ENCODE measurements at regions not wholly inside any gene's neighbourhood (a gene's known extent, or its start where the extent isn't known, plus 50 kb on each side); places are given as distances from the start of the nearest gene placed in this dataset.
"Not testable (repeated sequence)": the region's sequence is repeated elsewhere in the genome, so short reads cannot be mapped to it uniquely, and the experiment has no call there.

- not testable (repeated sequence) for H3K4me1 Mint-ChIP-seq, H3K9me3 Mint-ChIP-seq, H3K36me3 Mint-ChIP-seq
Observed at GRCh38 chr1:146600720-146601307, 337.3 kb upstream of the NBPF12 start.

GRCh38 chr1:146599906-146600305, 338.2 kb upstream of the NBPF12 start:
- not testable (repeated sequence) for H3K36me3 Mint-ChIP-seq, H3K27ac Mint-ChIP-seq

More at GRCh38 chr1:146600720-146601307, 337.3 kb upstream of the NBPF12 start:
- not testable (repeated sequence) for H3K27me3 Mint-ChIP-seq, H3K4me3 Mint-ChIP-seq, H3K27ac Mint-ChIP-seq

GRCh38 chr1:146581229-146581628, 352.4 kb upstream of the NOTCH2NLA start:
- H3K9me3 Mint-ChIP-seq, H3K27me3 Mint-ChIP-seq, H3K4me3 Mint-ChIP-seq, H3K4me1 Mint-ChIP-seq, H3K36me3 Mint-ChIP-seq, H3K27ac Mint-ChIP-seq: not testable (repeated sequence)

More at GRCh38 chr1:146599906-146600305, 338.2 kb upstream of the NBPF12 start:
- not testable (repeated sequence) for H3K4me1 Mint-ChIP-seq, H3K27me3 Mint-ChIP-seq, H3K4me3 Mint-ChIP-seq, H3K9me3 Mint-ChIP-seq

- H3K27me3 Mint-ChIP-seq, H3K9me3 Mint-ChIP-seq, H3K27ac Mint-ChIP-seq, H3K4me1 Mint-ChIP-seq, H3K4me3 Mint-ChIP-seq, H3K36me3 Mint-ChIP-seq: not testable (repeated sequence)
Observed at GRCh38 chr1:146567541-146567940, 338.7 kb upstream of the NOTCH2NLA start.

DNA sequence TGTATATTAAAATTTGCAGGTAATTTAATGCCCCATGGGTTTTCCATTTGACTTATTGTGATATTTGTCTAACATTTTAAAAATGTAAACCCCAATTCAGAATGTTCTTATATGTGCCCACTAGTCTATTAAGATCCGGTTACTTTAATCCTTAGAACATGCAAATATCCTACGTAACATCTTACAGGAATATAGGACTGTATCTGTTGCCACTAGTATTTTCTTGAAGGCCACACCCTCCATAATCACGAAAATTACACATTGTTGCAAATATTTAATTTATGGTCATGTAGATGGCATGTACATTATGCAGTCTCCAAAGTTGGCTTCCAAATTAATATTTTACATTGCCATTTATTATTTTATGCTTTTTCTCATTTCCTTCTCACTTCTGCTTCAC, 329.2 kb upstream of the NOTCH2NLA start:
- H3K27ac Mint-ChIP-seq, H3K36me3 Mint-ChIP-seq, H3K27me3 Mint-ChIP-seq, H3K4me3 Mint-ChIP-seq, H3K4me1 Mint-ChIP-seq, H3K9me3 Mint-ChIP-seq: not testable (repeated sequence)

- not testable (repeated sequence) for H3K27ac Mint-ChIP-seq, H3K9me3 Mint-ChIP-seq, H3K27me3 Mint-ChIP-seq, H3K36me3 Mint-ChIP-seq, H3K4me3 Mint-ChIP-seq, H3K4me1 Mint-ChIP-seq
Observed at GRCh38 chr1:146556405-146556804, 327.6 kb upstream of the NOTCH2NLA start.

DNA sequence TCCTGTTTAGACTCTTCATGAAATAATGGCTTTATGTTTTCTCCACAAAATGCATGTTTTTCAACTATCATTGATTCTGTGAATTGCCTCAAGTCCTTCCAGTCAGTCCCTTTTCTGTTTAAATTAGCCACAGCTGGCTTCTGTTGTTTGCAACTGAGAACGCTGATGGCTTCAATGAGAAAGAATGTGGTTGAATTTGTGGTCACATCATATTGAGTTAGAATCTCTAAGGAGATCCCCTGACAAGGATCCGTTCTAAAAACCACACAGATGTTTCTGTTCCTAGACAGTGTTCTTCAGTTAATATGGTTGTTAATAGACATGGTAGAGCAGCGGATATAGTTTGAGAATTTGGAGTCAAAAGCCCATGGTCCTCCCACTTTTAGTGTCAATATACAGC, 323.6 kb upstream of the NOTCH2NLA start:
- H3K4me1 Mint-ChIP-seq, H3K36me3 Mint-ChIP-seq, H3K9me3 Mint-ChIP-seq, H3K4me3 Mint-ChIP-seq, H3K27me3 Mint-ChIP-seq, H3K27ac Mint-ChIP-seq: not testable (repeated sequence)

GRCh38 chr1:146548684-146549083, 319.9 kb upstream of the NOTCH2NLA start:
- not testable (repeated sequence) for H3K36me3 Mint-ChIP-seq, H3K4me3 Mint-ChIP-seq, H3K4me1 Mint-ChIP-seq, H3K27ac Mint-ChIP-seq, H3K27me3 Mint-ChIP-seq, H3K9me3 Mint-ChIP-seq

- H3K27ac Mint-ChIP-seq, H3K27me3 Mint-ChIP-seq, H3K4me3 Mint-ChIP-seq, H3K9me3 Mint-ChIP-seq, H3K36me3 Mint-ChIP-seq, H3K4me1 Mint-ChIP-seq: not testable (repeated sequence)
Observed at GRCh38 chr1:146546189-146546588, 317.4 kb upstream of the NOTCH2NLA start.

DNA sequence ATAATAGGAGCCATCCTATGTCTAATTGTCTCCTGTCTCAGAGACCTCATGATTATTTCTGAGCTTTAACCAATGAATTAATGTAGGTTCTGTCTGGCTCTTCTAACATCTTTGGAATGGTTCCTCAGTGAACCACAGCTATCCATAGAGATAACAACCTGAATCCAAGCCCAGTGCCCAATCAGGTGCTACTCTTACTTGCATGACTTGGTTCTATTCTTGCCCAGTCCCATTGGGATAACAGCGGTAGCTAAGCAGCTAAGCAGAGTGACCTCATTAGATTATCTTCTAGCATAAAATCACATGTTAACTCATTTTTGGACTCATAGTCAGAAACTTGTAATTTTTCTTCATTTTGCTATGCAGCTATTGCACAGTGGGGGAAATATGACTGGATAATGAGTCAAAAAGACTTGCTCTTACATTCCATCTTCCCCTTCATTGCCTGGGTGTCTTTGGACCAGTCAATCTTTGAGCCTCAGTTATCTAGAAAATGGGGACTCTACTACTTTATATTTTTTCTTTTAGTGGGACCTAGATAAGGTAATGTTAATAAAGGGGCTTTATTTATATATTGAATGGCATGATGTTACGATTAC, 309.1 kb upstream of the NOTCH2NLA start:
- not testable (repeated sequence) for H3K27ac Mint-ChIP-seq, H3K4me3 Mint-ChIP-seq, H3K36me3 Mint-ChIP-seq, H3K9me3 Mint-ChIP-seq, H3K27me3 Mint-ChIP-seq, H3K4me1 Mint-ChIP-seq

- not testable (repeated sequence) for H3K9me3 Mint-ChIP-seq, H3K27ac Mint-ChIP-seq, H3K27me3 Mint-ChIP-seq, H3K36me3 Mint-ChIP-seq, H3K4me1 Mint-ChIP-seq, H3K4me3 Mint-ChIP-seq
Observed at GRCh38 chr1:146536028-146536427, 307.2 kb upstream of the NOTCH2NLA start.

- H3K36me3 Mint-ChIP-seq, H3K27me3 Mint-ChIP-seq, H3K4me3 Mint-ChIP-seq, H3K4me1 Mint-ChIP-seq, H3K9me3 Mint-ChIP-seq, H3K27ac Mint-ChIP-seq: not testable (repeated sequence)
Observed at GRCh38 chr1:146535575-146535974, 306.8 kb upstream of the NOTCH2NLA start.

- not testable (repeated sequence) for H3K9me3 Mint-ChIP-seq, H3K36me3 Mint-ChIP-seq, H3K27ac Mint-ChIP-seq, H3K27me3 Mint-ChIP-seq, H3K4me3 Mint-ChIP-seq, H3K4me1 Mint-ChIP-seq
Observed at GRCh38 chr1:146530958-146531357, 302.1 kb upstream of the NOTCH2NLA start.

GRCh38 chr1:146522812-146523211, 294.0 kb upstream of the NOTCH2NLA start:
- H3K4me3 Mint-ChIP-seq, H3K27me3 Mint-ChIP-seq, H3K27ac Mint-ChIP-seq, H3K4me1 Mint-ChIP-seq, H3K9me3 Mint-ChIP-seq, H3K36me3 Mint-ChIP-seq: not testable (repeated sequence)

GRCh38 chr1:146522345-146522744, 293.5 kb upstream of the NOTCH2NLA start:
- H3K4me3 Mint-ChIP-seq, H3K4me1 Mint-ChIP-seq, H3K36me3 Mint-ChIP-seq, H3K27me3 Mint-ChIP-seq, H3K27ac Mint-ChIP-seq, H3K9me3 Mint-ChIP-seq: not testable (repeated sequence)

- H3K36me3 Mint-ChIP-seq, H3K9me3 Mint-ChIP-seq, H3K4me3 Mint-ChIP-seq, H3K4me1 Mint-ChIP-seq, H3K27ac Mint-ChIP-seq, H3K27me3 Mint-ChIP-seq: not testable (repeated sequence)
Observed at GRCh38 chr1:146521804-146522203, 293.0 kb upstream of the NOTCH2NLA start.

- H3K9me3 Mint-ChIP-seq, H3K36me3 Mint-ChIP-seq, H3K4me3 Mint-ChIP-seq, H3K4me1 Mint-ChIP-seq, H3K27me3 Mint-ChIP-seq, H3K27ac Mint-ChIP-seq: not testable (repeated sequence)
Observed at GRCh38 chr1:146513754-146514153, 284.9 kb upstream of the NOTCH2NLA start.
